Liver (tissue), 8 donors: ENCODE measurements at regions not wholly inside any gene's neighbourhood (a gene's known extent, or its start where the extent isn't known, plus 50 kb on each side); places are given as distances from the start of the nearest gene placed in this dataset.

Experiments
- DNase-seq: peaks from one replicate; pipeline ENCODE4 v3.0.0-alpha.2; 2017; ENCODE audit warnings: low spot score
- H3K27ac ChIP-seq, 2 donors: one replicate each; pipeline ENCODE4 v1.7.0; 2013; ENCODE audit warnings: inconsistent platforms in 2 of 2, low read length in 2 of 2, control low read depth in 1 of 2, low read depth in 1 of 2, mild to moderate bottlenecking in 1 of 2
- H3K27me3 ChIP-seq, 4 donors: one replicate each; pipeline versions ENCODE4 v1.6.1 to v1.7.0; 2013; ENCODE audit warnings: low read length in 3 of 4, inconsistent platforms in 1 of 4, mild to moderate bottlenecking in 1 of 4, moderate library complexity in 1 of 4; ENCODE audit not compliant: control insufficient read depth in 4 of 4, insufficient read depth in 4 of 4
- H3K36me3 ChIP-seq, 4 donors: one replicate each; pipeline versions ENCODE4 v1.6.1 to v1.7.0; 2013; ENCODE audit warnings: low read length in 3 of 4, mild to moderate bottlenecking in 3 of 4, low read depth in 1 of 4, moderate library complexity in 1 of 4; ENCODE audit not compliant: control insufficient read depth in 4 of 4, insufficient read depth in 3 of 4
- H3K4me1 ChIP-seq, 4 donors: one replicate each; pipeline versions ENCODE4 v1.6.1 to v1.7.0; 2013; ENCODE audit warnings: low read length in 3 of 4, mild to moderate bottlenecking in 3 of 4, moderate library complexity in 1 of 4; ENCODE audit not compliant: control insufficient read depth in 4 of 4, insufficient read depth in 4 of 4
- H3K4me3 ChIP-seq, 3 donors: one replicate each; pipeline versions ENCODE4 v1.6.1 to v1.7.0; 2013; ENCODE audit warnings: low read length in 3 of 3, control low read depth in 1 of 3, low read depth in 1 of 3, mild to moderate bottlenecking in 1 of 3
- H3K9ac ChIP-seq, 2 donors: one replicate each; pipeline ENCODE4 v1.7.0; 2013; ENCODE audit warnings: low read length in 2 of 2, mild to moderate bottlenecking in 2 of 2, moderate library complexity in 2 of 2, control low read depth in 1 of 2, low read depth in 1 of 2
- H3K9me3 ChIP-seq, 4 donors: one replicate each; pipeline versions ENCODE4 v1.6.1 to v1.7.0; 2013; ENCODE audit warnings: low read length in 3 of 4; ENCODE audit not compliant: control insufficient read depth in 4 of 4
- EGR1 ChIP-seq, 2 donors: IDR thresholded peaks; 2 replicates each; pipeline ENCODE4 v1.6.1; 2016 to 2018; ENCODE audit warnings: antibody characterized with exemption in 2 of 2, low read depth in 2 of 2
- FOXA1 ChIP-seq: IDR thresholded peaks from 2 replicates; pipeline ENCODE4 v1.6.1; 2016; ENCODE audit warnings: antibody characterized with exemption
- FOXA2 ChIP-seq: IDR thresholded peaks from 2 replicates; pipeline ENCODE4 v1.6.1; 2016; ENCODE audit warnings: antibody characterized with exemption
- GABPA ChIP-seq, 2 donors: IDR thresholded peaks in 1 of 2; conservative IDR thresholded peaks in 1 of 2; 2 replicates each; pipeline ENCODE4 v1.6.1; 2016; ENCODE audit warnings: antibody characterized with exemption in 2 of 2, mild to moderate bottlenecking in 1 of 2, moderate library complexity in 1 of 2
- HNF4A ChIP-seq, 2 donors: conservative IDR thresholded peaks; 2 replicates each; pipeline ENCODE4 v1.6.1; 2016; ENCODE audit warnings: antibody characterized with exemption in 2 of 2, mild to moderate bottlenecking in 2 of 2
- HNF4G ChIP-seq: IDR thresholded peaks from 2 replicates; pipeline ENCODE4 v1.6.1; 2016; ENCODE audit warnings: antibody characterized with exemption
- JUND ChIP-seq, 2 donors: IDR thresholded peaks; 2 replicates each; pipeline ENCODE4 v1.6.1; 2016; ENCODE audit warnings: antibody characterized with exemption in 2 of 2
- NR2F2 ChIP-seq: IDR thresholded peaks from 2 replicates; pipeline ENCODE4 v1.6.1; 2016; ENCODE audit warnings: antibody characterized with exemption
- RAD21 ChIP-seq, 2 donors: IDR thresholded peaks; 2 replicates each; pipeline ENCODE4 v1.6.1; 2016; ENCODE audit warnings: antibody characterized with exemption in 2 of 2, mild to moderate bottlenecking in 2 of 2
- RXRA ChIP-seq, 2 donors: IDR thresholded peaks; 2 replicates each; pipeline ENCODE4 v1.6.1; 2017 to 2018; ENCODE audit warnings: antibody characterized with exemption in 2 of 2, mild to moderate bottlenecking in 1 of 2
- SP1 ChIP-seq: IDR thresholded peaks from 2 replicates; pipeline ENCODE4 v1.6.1; 2018; ENCODE audit warnings: antibody characterized with exemption, mild to moderate bottlenecking
- TAF1 ChIP-seq: conservative IDR thresholded peaks from 2 replicates; pipeline ENCODE4 v1.6.1; 2016; ENCODE audit warnings: antibody characterized with exemption, mild to moderate bottlenecking
- YY1 ChIP-seq: IDR thresholded peaks from 2 replicates; pipeline ENCODE4 v1.6.1; 2016; ENCODE audit warnings: antibody characterized with exemption, mild to moderate bottlenecking
- WGBS: extraction: QIAGEN DNeasy Blood & Tissue Kit; methylation state at CpG from one replicate; pipeline ENCODE4 v1.1.7; 2013; 5-methylcytosine and 5-hydroxymethylcytosine counted together
- TF ChIP-seq, protein P1 (sequence below): IDR thresholded peaks from 2 replicates; pipeline ENCODE4 v1.6.1; 2016; ENCODE audit warnings: antibody characterized with exemption
- TF ChIP-seq, protein P2 (sequence below): fragments of 150-350 bp; IDR thresholded peaks from 2 replicates; pipeline ENCODE4 v1.5.1; 2017; ENCODE audit warnings: improper control_type of control experiment, low read depth, low read length; ENCODE audit not compliant: missing input control
- TF ChIP-seq, protein P3 (sequence below): IDR thresholded peaks from 2 replicates; pipeline ENCODE4 v1.6.1; 2016; ENCODE audit warnings: antibody characterized with exemption, mild to moderate bottlenecking
- TF ChIP-seq, protein P4 (sequence below): IDR thresholded peaks from 2 replicates; pipeline ENCODE4 v1.6.1; 2016; ENCODE audit warnings: antibody characterized with exemption
- donor health status: healthy.
- donor health status: healthy.
- donor health status: healthy.
- donor health status: healthy.
- donor health status: healthy.

DNA sequence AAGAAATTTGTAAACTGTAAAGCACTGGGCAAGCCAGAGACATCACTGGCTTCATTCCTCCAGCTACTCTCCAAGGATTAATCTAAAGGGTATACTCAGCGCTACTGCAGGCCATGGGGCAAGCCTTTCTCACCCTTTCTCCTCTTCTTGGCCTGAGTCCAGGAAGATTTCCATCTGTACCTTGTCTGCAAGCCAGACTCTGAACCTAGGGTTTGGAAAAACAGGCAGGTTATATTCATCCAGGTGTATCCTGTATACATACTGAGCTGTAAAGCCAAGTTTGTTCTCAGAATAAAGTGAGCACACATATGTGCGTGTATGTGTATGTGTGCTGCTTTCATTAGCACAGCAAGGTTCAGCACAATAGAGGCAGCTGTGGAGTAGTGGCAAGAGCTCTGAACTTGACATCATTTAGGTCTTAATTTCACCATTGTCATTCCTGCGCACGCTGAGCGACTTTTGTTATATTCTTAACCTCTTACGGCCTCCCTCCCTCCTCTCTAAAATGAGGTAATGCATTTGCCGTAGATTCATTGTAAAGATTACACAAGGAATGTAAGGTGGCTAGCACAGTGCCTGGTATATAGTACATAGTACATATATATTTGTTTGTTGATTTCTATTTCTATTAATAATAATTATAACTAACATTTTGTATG is 128.1 kb upstream of the JUN start:
- H3K4me1 ChIP-seq = no peaks in the 10 kb centered on the region
- DNase-seq = no peak
- no peak overlapping the region for H3K27ac ChIP-seq
- H3K9me3 ChIP-seq = peaks cover 0 to 4% (median 2%) of the 10 kb centered on the region in 4 donors
- H3K4me3 ChIP-seq = no peak overlapping the region
- H3K9ac ChIP-seq = no peak overlapping the region
- TF ChIP-seq, protein P1, sequence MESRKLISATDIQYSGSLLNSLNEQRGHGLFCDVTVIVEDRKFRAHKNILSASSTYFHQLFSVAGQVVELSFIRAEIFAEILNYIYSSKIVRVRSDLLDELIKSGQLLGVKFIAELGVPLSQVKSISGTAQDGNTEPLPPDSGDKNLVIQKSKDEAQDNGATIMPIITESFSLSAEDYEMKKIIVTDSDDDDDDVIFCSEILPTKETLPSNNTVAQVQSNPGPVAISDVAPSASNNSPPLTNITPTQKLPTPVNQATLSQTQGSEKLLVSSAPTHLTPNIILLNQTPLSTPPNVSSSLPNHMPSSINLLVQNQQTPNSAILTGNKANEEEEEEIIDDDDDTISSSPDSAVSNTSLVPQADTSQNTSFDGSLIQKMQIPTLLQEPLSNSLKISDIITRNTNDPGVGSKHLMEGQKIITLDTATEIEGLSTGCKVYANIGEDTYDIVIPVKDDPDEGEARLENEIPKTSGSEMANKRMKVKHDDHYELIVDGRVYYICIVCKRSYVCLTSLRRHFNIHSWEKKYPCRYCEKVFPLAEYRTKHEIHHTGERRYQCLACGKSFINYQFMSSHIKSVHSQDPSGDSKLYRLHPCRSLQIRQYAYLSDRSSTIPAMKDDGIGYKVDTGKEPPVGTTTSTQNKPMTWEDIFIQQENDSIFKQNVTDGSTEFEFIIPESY = no peak
- no peak for TF ChIP-seq GABPA (IDR thresholded peaks at IDR 0.05 in 1 of 2, conservative IDR thresholded peaks at IDR 0.05 in 1 of 2)
- no peak for TF ChIP-seq HNF4A (conservative IDR thresholded peaks at IDR 0.05)
- no peak for TF ChIP-seq SP1
- no peak for TF ChIP-seq RAD21 (IDR thresholded peaks at IDR 0.05)
- no peak for TF ChIP-seq HNF4G
- TF ChIP-seq NR2F2 = no peak
- no peak for TF ChIP-seq JUND (IDR thresholded peaks at IDR 0.05)
- TF ChIP-seq, protein P2, sequence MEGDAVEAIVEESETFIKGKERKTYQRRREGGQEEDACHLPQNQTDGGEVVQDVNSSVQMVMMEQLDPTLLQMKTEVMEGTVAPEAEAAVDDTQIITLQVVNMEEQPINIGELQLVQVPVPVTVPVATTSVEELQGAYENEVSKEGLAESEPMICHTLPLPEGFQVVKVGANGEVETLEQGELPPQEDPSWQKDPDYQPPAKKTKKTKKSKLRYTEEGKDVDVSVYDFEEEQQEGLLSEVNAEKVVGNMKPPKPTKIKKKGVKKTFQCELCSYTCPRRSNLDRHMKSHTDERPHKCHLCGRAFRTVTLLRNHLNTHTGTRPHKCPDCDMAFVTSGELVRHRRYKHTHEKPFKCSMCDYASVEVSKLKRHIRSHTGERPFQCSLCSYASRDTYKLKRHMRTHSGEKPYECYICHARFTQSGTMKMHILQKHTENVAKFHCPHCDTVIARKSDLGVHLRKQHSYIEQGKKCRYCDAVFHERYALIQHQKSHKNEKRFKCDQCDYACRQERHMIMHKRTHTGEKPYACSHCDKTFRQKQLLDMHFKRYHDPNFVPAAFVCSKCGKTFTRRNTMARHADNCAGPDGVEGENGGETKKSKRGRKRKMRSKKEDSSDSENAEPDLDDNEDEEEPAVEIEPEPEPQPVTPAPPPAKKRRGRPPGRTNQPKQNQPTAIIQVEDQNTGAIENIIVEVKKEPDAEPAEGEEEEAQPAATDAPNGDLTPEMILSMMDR = no peak
- TF ChIP-seq YY1 = no peak
- no peak for TF ChIP-seq EGR1 (IDR thresholded peaks at IDR 0.05; ENCODE audit: low read depth in 2 of 2)
- no peak for TF ChIP-seq FOXA1
- no peak for TF ChIP-seq TAF1
- no peak for TF ChIP-seq RXRA (IDR thresholded peaks at IDR 0.05)
- no peak for TF ChIP-seq FOXA2
- TF ChIP-seq, protein P3, sequence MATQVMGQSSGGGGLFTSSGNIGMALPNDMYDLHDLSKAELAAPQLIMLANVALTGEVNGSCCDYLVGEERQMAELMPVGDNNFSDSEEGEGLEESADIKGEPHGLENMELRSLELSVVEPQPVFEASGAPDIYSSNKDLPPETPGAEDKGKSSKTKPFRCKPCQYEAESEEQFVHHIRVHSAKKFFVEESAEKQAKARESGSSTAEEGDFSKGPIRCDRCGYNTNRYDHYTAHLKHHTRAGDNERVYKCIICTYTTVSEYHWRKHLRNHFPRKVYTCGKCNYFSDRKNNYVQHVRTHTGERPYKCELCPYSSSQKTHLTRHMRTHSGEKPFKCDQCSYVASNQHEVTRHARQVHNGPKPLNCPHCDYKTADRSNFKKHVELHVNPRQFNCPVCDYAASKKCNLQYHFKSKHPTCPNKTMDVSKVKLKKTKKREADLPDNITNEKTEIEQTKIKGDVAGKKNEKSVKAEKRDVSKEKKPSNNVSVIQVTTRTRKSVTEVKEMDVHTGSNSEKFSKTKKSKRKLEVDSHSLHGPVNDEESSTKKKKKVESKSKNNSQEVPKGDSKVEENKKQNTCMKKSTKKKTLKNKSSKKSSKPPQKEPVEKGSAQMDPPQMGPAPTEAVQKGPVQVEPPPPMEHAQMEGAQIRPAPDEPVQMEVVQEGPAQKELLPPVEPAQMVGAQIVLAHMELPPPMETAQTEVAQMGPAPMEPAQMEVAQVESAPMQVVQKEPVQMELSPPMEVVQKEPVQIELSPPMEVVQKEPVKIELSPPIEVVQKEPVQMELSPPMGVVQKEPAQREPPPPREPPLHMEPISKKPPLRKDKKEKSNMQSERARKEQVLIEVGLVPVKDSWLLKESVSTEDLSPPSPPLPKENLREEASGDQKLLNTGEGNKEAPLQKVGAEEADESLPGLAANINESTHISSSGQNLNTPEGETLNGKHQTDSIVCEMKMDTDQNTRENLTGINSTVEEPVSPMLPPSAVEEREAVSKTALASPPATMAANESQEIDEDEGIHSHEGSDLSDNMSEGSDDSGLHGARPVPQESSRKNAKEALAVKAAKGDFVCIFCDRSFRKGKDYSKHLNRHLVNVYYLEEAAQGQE = no peak
- WGBS = 90% methylated on average over 7 of the region's 7 CpGs
- H3K36me3 ChIP-seq = no peaks in the 10 kb centered on the region
- no peaks in the 10 kb centered on the region for H3K27me3 ChIP-seq

DNA sequence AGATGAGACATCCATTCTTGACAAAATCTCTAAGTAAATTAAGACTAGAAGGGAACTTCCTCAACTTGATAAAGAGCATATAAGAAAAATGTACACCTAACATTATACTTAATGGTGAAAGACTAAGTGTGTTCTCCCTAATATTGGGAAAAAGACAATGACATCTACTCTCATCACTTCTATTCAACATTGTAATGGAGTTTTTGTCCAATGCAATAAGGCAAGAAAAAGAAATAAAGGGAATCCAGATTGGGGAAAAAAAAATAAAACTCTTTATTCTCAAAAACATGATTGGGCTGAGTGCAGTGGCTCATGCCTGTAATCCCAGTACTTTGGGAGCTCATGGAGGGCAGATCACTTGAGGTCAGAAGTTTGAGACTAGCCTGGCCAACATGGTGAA is 131.1 kb upstream of the JUN start:
- Histone ChIP-seq H3K4me1 (no peaks in the 10 kb centered on the region), H3K27me3 (no peaks in the 10 kb centered on the region), H3K9ac (no peak overlapping the region), H3K36me3 (no peaks in the 10 kb centered on the region), H3K27ac (no peak overlapping the region), H3K4me3 (no peak overlapping the region), H3K9me3 (peaks cover 0 to 4% (median 2%) of the 10 kb centered on the region in 4 donors)
- TF ChIP-seq, protein P4, sequence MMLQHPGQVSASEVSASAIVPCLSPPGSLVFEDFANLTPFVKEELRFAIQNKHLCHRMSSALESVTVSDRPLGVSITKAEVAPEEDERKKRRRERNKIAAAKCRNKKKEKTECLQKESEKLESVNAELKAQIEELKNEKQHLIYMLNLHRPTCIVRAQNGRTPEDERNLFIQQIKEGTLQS = no peak
- no peak for DNase-seq
